Epidermal melanocyte (primary cell): ENCODE measurements at regions not wholly inside any gene's neighbourhood (a gene's known extent, or its start where the extent isn't known, plus 50 kb on each side); places are given as distances from the start of the nearest gene placed in this dataset.

Source experiments
- DNase-seq: peaks from one replicate; pipeline ENCODE4 v3.0.0; 2011; ENCODE audit warnings: low spot score; ENCODE audit not compliant: insufficient read length

DNA sequence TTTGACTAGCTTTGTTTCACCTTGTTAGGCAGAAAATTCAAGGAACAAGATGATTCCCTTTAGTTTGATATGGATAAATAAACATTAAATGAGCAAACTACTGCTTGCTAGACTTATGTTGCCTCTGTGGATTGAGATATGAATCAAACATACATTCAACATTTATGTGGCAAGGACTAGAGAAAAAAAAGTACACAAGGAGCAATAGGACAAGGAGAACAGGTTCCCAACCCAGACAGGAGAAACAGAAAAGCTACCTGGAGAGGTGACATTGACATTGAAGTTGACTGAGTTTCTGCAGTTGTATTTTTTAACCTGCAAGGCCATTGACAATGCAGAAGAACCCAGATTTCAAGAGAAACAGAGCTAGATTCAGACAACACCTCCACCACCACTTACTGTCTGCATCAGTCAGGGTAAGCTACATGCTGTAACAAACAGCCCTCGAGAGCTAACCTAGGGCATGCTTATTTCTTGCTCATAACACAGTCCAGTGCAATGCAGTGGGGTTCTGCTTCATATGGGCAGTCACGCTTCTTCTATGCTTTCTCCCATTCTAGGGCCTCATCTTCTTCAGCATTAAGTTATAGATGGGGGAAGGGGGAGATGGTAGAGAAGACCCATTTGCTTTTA, 180.9 kb upstream of the LYZL1 start:
- no peak for DNase-seq

DNA sequence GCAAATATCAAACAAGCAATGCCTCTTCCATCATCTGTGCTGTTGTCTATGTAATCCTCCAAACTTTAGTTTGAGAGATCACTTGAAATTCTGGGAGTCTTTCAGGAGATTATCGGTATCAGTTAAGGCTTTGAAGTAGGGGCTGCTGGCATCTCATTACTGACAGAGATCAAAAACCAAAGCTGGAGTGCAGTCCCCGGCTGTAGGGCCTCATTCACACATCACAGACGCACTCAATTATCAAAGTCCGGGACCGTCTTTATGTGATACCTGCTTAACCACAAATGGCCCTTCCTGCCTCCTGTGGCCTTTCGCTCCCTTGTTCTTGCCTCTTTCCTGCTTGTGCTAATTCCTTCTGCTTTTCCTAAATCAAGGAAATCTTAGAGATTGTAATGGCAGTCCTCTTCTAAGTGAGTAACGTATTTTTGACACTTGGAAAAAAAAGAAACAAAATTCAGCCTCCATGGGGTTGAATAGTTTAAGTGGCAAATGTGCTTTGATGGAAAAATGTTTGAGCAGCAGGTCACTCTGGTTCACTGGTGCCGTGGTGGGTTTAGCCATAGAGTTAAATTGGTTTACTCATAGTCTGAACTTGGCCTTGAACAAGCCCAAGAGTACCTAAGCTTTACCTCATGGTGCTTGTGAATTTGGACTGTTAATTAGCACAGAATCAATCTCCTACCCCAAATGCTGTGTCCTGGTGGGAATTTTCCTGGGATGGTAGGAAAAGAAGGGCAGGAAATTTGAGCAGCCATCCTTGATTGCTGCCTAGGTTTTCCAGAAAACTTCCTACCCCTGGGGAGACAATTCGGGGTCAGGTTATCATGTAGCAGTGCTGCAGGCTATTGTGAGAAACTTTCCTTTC, 178.9 kb upstream of the LYZL1 start:
- no peak for DNase-seq

DNA sequence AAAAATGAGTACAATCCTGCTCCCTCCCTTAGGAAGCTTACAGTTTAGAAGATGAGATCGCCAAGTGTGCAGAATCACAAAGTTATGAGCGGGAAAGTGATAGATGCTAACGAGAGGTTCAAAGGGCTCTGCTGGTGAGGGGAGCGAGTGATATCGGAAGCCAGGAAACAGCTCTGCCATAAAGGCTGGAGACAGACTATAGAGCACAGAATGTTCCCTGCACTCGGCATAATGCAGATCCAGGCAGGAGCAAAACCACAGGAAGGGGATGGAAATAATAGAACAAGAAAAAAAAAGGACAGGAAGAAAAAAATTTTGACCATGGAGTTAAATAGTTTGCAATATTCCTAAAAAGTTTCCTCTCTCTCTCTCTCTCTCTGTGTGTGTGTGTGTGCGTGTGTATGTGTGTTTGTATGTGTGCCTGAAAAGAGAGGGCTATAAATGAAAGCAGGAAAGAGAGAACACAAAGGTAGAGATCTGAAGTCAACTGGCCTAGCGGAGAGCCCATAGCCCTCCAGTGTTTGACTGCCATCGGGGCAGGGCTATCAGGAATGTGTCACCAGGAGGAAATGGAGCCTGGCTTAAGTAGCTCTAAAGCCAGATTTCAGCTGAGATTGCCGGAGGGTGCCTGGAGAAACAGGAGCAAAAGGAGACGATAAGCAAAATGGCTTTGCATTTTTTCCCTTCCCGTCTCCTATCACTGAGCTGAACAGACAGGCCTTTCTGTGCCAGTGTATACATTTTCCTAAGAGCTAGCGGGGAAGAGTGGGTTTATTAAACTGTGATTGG, 175.8 kb upstream of the LYZL1 start:
- DNase-seq: no peak

DNA sequence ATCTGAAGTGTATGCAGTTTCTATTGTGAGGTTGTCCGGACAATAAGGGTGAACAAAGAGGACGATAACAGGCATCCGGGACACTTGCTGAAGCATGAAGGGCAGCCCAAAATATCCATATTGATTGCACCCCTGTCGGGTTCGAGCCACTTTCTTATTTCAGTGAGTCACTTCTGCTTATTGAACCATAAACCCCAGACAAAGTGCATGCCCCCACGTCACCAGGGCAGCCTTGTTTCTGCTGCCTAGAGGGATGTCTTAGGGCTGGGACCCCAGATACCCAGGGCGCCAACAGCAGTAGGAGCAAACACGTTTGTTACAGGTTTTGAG, 175.3 kb upstream of the LYZL1 start:
- no peak for DNase-seq

DNA sequence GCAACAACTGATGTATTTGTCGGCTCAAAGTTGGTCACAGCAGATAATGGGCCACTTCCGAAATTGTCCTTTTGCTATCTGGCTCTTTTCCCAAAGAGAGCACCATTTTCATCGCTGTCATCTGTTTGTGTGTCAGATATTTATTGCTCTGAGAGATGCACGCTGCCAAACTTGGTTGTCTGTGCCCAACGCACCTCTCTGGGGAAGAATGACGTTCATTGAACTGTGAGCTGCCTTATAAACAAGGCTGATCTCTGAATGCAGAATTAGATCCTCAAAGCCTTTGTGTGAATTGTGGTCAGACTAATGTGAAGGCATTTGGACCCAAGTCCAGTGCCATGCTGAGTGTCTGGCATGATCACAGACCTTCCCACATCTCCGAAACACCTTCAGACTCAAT, 174.7 kb upstream of the LYZL1 start:
- no peak for DNase-seq

DNA sequence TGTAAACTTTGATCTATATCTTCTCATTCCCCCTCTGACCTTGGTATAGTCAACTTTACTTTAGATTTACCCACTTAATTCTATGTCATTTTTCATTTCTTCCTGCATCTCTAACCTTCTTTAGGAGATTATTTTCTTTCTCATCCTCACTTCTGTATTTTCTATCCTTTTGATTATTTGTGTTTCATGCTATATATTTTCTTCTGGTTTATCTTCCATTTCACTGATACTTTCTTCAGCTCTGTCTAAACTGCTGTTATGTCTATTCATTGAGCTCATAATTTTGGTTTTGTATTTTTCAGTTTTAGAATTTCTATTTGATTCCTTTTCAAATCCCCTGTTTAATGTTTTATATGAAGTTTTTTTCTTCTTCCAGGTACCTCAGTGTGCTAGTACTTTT, 171.1 kb upstream of the LYZL1 start:
- DNase-seq: no peak

DNA sequence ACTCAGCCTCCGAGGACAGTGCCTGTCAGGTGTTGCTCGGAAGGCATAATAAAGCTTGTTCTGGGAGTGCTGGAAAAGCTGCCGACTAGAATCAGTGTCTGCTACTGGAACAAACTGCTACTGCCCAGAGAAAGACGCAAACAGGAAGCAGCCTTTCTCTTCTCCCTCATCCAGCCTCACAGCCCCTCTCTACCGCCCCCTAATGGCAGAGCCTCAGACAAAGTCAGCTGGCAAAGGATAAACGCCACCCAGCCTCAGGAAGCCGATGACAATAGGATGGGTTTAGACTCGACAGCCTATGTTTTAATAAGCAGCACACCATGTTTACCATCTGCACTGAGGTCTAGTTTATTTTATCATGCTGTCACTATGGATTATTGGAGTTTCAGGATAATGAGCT, 169.5 kb upstream of the LYZL1 start:
- DNase-seq: no peak

DNA sequence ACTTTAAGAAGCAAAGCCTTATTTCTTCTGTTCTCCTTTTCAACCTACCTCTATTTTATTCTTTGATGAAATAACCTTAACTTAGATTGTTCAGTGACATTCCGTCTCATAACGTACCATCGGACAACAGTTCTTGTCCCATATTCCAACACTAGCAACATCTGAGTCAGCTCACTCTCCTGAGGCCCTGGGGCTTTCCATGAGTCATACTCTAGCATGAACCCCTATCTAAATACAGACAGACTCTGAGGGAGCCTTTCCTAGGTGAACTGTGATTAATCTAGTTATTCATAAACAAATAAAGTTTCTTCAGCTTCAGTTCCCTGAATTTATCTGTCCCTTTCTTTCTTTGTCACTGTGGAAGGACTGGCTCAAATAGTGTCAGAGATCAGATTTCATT, 168.7 kb upstream of the LYZL1 start:
- DNase-seq: no peak

DNA sequence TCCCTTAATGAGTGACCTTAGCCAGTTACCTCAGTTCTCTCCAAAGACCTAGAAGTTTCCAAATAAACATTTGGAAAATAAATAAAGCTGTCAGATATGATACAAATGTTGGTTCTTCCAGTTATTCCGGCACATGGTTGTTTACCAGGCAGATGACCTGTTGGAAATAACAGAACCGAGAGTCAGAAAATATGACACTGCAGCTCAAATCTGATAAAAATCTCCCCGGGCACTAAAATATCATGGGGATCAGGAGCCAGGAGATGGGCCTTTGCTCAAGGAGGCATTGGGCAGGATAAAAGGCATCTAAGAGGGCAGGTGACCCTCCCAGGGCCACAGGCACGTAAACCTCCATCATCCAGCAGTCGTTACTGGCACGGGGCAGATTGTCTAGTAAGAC, 164.0 kb upstream of the LYZL1 start:
- no peak for DNase-seq

DNA sequence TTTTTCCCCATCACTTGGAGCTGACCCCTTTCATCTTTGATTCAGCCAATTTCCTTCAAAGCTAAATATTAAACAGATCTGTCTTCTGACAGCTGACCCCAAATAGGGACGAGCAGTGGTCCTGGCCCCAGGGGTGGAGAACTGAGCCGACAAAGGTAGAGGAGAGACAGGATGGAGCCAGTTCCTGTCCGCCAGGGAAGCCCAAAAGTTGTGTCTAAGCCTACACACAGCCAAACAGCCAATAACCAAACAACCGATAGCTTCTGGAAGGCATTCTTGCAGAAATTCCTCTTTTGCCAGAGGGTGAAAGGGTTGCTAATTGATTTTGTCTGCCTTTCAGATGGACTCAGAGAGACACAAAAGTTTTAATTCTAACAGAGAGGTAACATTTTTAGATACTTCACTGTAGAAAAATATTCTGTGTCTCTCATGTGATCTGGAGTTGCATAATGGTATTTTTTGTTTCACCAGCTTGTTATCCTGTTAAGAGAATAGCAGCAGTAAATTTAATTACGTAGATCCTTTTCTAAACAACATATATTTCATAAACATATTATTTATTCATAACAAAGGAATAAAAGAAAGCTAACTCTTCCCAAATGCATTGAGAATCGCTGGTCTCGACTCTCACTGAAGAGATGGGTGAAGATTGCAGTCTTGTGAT, 161.7 kb upstream of the LYZL1 start:
- DNase-seq: no peak

DNA sequence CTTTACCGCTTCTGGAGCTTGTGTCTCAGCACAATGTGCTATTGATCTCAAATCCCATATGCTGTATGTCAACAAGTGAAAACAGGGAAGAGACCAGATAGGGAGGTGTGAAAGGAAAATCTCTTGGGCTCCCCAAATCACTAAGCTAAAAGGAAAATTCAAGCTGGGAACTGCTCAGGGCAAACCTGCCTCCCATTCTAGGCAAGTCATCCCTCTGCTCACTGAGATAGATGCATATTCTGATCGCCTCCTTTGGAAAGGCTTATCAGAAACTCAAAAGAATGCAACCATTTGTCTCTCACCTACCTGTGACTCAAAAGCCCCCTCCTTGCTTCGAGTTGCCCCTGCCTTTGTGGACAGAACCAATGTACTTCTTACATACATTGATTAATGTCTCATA, 161.1 kb upstream of the LYZL1 start:
- DNase-seq: no peak

DNA sequence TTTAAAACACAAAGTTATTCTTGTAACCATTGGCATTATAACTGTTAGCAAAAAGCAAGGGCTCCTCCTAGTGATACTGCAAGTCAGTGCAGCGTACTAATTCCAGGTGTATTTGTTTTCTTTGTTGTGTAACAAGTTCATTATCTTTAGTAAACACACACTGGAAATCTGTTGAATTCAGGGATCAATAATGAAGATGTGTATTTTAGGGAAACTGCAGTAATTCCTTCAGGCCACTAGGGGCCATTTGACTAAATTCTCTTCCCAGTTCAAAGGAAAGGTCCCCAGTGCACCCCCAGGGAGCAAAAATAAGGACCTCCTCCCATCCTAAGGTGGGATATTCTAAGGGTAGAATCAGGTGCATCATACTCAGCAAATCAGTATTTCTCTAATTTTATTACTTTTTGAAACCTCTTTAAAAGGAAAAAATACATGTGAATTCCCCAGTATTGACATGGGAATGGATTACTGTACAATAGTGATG, 158.6 kb upstream of the LYZL1 start:
- DNase-seq: no peak

DNA sequence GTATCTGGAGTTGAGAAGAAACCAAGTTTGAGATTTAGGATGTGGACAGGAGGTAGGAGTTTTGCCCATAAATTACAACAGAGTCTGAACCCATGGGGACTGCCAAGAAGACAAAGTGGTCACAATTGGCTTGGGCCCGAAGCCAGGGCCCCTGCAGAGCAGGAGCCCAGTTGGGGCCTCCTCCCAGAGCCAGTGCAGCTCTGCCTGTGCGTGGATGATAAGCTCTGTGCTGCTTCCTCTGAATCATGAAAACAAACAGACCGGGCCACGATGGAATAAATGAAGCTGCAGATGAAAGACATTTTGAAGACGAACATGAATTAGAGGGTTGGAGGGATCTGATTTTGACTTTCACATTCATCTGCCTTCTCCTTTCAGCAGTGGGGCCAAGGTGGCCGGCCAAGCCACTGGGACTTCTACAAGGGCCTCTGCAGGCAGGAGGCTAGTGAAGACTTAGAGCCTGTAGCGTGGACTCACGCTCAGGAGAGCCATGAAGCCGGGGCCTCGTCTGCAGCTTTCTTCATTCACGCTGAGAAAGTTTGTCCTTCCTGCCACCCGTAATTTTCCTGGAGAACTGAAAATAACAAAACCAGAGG, 156.8 kb upstream of the LYZL1 start:
- no peak for DNase-seq

DNA sequence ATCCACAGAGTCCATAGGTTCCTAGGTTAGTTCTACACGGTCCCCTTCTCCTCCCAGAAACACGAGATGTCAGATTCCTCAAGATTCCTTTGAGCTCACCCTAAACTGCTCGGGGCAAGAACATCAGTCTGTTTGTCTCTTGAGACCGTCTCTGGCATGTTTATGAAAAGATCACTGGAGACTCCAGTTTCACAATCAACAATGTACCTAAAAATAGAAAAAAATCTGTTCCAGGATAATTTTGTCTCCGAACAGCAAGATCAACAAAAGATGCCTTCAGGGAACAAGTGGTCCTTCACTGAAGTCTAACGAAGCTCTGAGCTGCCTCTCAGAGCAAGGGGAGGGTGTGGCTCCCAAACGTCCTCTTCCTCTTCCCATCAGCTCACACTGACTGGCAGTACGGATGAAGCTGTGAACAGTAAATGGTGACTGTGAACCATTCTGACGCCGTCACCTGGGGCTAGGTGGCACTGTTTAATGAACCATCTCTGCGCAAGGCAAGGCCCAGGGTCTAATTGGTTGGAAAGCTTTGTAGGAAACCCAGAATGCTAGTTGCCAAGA, 156.2 kb upstream of the LYZL1 start:
- DNase-seq: peak; percentile 59

DNA sequence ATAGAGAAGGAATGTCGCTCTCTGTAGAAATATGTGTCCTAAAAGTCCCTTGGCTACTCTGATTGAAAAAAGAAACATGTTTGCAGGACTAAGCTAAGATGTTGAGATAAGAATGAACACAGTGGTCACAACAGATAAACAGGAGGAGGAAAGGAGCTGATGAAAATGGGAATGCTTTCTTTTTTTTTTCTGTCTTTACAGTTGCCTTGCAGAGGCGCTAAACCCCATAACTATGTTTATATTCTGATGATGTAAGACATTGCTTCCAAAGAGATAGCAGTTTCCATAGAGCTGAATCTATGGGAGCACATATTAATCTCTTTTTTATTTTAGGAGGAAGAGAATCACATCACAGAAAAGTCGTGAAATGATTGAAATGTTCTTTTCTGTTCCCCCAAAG, 153.5 kb upstream of the LYZL1 start:
- no peak for DNase-seq

DNA sequence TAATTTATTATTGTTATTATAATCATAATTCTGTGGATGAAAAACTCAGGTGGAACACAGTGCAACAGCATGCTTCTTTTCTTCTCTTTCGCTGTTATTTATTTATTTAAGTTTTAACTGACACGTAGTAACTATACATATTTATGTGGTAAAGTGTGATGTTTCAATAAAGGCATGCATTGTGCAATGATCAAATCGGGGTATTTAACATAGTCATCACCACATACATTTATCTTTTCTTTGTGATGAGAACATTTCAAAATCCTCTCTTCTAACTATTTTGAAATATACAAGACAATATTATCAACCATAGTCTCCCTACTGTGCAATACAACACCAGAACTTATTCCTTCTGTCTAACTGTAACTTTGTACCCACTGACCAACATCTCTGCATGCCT, 152.5 kb upstream of the LYZL1 start:
- no peak for DNase-seq

DNA sequence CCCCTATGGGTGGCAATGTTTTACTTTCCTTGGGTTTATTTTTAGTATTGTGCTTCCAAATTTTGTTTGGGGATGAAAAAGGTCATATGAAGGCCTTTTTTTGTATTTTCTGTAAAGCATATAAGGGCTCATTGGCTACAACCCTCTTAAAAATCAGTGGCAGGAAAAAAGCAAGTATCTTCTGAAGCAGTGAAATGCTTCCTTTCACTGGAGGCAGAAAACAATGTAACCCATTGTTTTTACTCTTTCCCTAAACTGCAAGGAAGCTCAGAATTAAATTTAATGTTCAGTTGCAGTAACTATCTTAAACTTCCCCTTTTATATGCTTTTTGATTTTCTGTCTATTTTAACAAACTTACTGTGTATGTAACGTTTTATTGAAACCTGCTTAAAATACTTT, 148.7 kb upstream of the LYZL1 start:
- DNase-seq: no peak

DNA sequence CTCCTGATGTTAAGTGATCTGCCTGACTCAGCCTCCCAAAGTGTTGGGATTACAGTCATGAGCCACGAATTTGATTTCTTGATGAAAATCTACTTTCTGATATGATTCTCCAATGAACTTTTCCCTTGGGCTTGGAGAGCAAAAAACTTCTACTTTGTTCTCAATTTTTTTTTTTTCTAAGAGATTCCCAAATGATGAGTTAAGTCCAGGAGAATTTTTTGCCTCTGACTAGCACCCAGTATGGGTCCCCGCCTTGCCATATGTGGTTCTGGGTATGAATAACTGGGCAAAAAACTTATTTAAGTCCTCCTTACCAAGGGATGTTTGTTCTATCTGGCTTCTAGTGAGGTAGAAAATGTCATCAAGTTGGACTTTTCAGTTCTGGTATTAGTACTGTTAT, 147.9 kb upstream of the LYZL1 start:
- DNase-seq: no peak

DNA sequence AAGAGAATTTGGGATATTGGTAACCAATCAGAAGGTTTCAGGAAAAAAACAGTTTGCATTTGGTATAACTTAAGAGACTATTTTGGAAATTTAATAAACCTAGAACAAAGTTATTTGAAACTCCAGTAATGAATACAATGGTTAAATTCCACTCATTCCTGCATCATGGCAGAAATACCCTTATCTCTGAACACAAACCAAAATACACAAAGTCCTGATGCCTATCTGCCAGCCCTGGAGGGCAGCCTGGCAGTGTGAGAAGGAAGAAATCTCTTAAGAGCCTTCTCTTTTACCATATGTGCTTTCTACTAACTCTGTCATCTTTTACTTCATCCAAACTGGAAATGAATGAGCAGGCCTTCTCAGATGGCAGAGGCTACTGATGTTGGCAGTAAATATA, 147.1 kb upstream of the LYZL1 start:
- DNase-seq: no peak

DNA sequence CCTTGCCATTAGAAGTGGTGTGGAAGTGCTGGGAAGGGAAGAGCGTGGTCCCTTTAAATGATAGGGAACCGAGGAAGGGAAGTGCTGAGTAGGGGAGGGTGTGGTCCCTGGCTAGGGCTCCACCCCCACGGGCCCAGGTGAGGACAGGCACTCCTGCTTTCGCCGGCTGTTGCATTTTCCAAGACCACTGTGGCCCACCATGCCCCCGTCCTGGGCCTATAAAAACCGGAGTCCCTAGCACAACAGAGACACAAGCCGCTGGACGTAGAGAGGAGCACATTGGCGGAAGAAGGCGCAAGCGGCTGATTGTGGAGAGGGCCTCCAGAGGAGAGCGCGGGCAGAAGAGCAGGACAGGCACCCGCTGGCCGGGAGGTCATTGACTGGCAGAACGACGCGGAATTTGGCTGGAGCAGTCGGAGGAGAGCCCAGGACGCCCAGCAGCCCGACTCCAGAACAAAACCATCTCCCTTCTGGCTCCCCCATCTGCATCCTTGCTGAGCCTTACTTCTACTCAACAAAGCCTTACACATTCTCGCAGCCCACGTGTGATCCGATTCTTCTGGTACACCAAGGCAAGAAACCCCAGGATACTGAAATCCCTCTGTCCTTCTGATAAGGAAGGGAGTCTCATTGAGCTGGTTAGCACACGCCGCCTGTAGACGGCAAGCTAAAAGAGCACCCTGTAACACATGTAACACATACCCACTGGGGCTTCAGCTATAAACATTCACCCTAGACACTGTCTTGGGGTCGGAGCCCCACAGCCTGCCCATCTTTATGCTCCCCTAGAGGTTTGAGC, 146.2 kb upstream of the LYZL1 start:
- no peak for DNase-seq
